HG02981 (cell line): ENCODE measurements at regions not wholly inside any gene's neighbourhood (a gene's known extent, or its start where the extent isn't known, plus 50 kb on each side); places are given as distances from the start of the nearest gene placed in this dataset.
"Not testable (repeated sequence)": the region's sequence is repeated elsewhere in the genome, so short reads cannot be mapped to it uniquely, and the experiment has no call there.

Source experiments
- ATAC-seq: cut with Tn5 transposase; IDR thresholded peaks from one replicate; pipeline ENCODE4 v1.9.1; 2021; ENCODE audit warnings: mild to moderate bottlenecking, moderate library complexity; ENCODE audit not compliant: unreplicated experiment

GRCh38 chr2:175872721-175873120, 129.3 kb downstream of the LNPK start:
- no peak for ATAC-seq

GRCh38 chr2:175872005-175872348, 130.1 kb downstream of the LNPK start:
- ATAC-seq: no peak

GRCh38 chr2:175871331-175872004, 130.6 kb downstream of the LNPK start:
- no peak for ATAC-seq

- ATAC-seq: no peak
Observed at GRCh38 chr2:175865716-175866115, 136.4 kb downstream of the LNPK start.

GRCh38 chr2:175864137-175864850, 137.8 kb downstream of the LNPK start:
- no peak for ATAC-seq

- ATAC-seq: no peak
Observed at GRCh38 chr2:175861958-175862357, 140.1 kb downstream of the LNPK start.

GRCh38 chr2:175855794-175856453, 146.1 kb downstream of the LNPK start:
- ATAC-seq: no peak

GRCh38 chr2:175855236-175855635, 146.8 kb downstream of the LNPK start:
- ATAC-seq: no peak

- no peak for ATAC-seq
Observed at GRCh38 chr2:175854665-175855064, 147.4 kb downstream of the LNPK start.

- no peak for ATAC-seq
Observed at GRCh38 chr2:175854129-175854528, 147.9 kb downstream of the LNPK start.

- no peak for ATAC-seq
Observed at GRCh38 chr2:175853616-175853890, 148.5 kb downstream of the LNPK start.

GRCh38 chr2:175852879-175853615, 149.0 kb downstream of the LNPK start:
- no peak for ATAC-seq

GRCh38 chr2:175847128-175847527, 154.9 kb downstream of the LNPK start:
- ATAC-seq: no peak

- no peak for ATAC-seq
Observed at GRCh38 chr2:175844169-175844568, 157.9 kb downstream of the LNPK start.

GRCh38 chr2:175843625-175844024, 158.4 kb downstream of the LNPK start:
- ATAC-seq: no peak

GRCh38 chr2:175842996-175843395, 159.1 kb downstream of the LNPK start:
- no peak for ATAC-seq

- not testable (repeated sequence) for ATAC-seq
Observed at GRCh38 chr2:175840765-175841164, 161.3 kb downstream of the LNPK start.

- ATAC-seq: no peak
Observed at GRCh38 chr2:175840256-175840655, 161.8 kb downstream of the LNPK start.

GRCh38 chr2:175838979-175839378, 163.1 kb downstream of the LNPK start:
- ATAC-seq: no peak

GRCh38 chr2:175837046-175837445, 165.0 kb downstream of the LNPK start:
- ATAC-seq: no peak

GRCh38 chr2:175836361-175836760, 165.7 kb downstream of the LNPK start:
- no peak for ATAC-seq

GRCh38 chr2:175834477-175834876, 167.6 kb downstream of the LNPK start:
- ATAC-seq: no peak
